Activated naive CD8-positive, alpha-beta T cell treated with anti-CD3 and anti-CD28 coated beads, Interleukin-2, amount 10 ng/mL, durations not matched to agents 7 days and 5 days (primary cell): ENCODE measurements at regions not wholly inside any gene's neighbourhood (a gene's known extent, or its start where the extent isn't known, plus 50 kb on each side); places are given as distances from the start of the nearest gene placed in this dataset.

Source experiments
- ATAC-seq: fragments of 150-1000 bp; cut with Tn5 transposase; one replicate; pipeline ENCODE4 v1.10.0; 2021; ENCODE audit warnings: low read depth, moderate library complexity
- POLR2A ChIA-PET: fragments of 350-600 bp; sonication (Branson Sonifier 250); formaldehyde crosslinking; loops from one replicate; lab custom pipeline; 2021; ENCODE audit warnings: antibody characterized with exemption; lab: Charles Lee
- DNase-seq: peaks from one replicate; pipeline ENCODE4 v3.0.0; 2021
- H3K27ac Mint-ChIP-seq: one replicate; pipeline ENCODE4 v1.8.0; 2022; ENCODE audit warnings: mild to moderate bottlenecking, mixed read lengths
- H3K27me3 Mint-ChIP-seq: one replicate; pipeline ENCODE4 v1.8.0; 2022; ENCODE audit warnings: mild to moderate bottlenecking, moderate library complexity, mixed read lengths
- H3K36me3 Mint-ChIP-seq: one replicate; pipeline ENCODE4 v1.8.0; 2021; ENCODE audit warnings: mild to moderate bottlenecking, mixed read lengths
- H3K4me1 Mint-ChIP-seq: one replicate; pipeline ENCODE4 v1.8.0; 2021; ENCODE audit warnings: mixed read lengths
- H3K4me3 Mint-ChIP-seq: one replicate; pipeline ENCODE4 v1.8.0; 2022; ENCODE audit warnings: mild to moderate bottlenecking, moderate library complexity, mixed read lengths
- H3K9me3 Mint-ChIP-seq: one replicate; pipeline ENCODE4 v1.8.0; 2021; ENCODE audit warnings: mixed read lengths

- ATAC-seq (no peak), DNase-seq (no peak)
- no peak overlapping the region for H3K4me3 Mint-ChIP-seq
- no peaks in the 10 kb centered on the region for H3K9me3 Mint-ChIP-seq
- no peaks in the 10 kb centered on the region for H3K36me3 Mint-ChIP-seq
- H3K4me1 Mint-ChIP-seq = no peaks in the 10 kb centered on the region
- POLR2A ChIA-PET = no interaction called here
- H3K27me3 Mint-ChIP-seq = no peaks in the 10 kb centered on the region
- no peak overlapping the region for H3K27ac Mint-ChIP-seq
Observed at GRCh38 chr2:129001926-129002325, 683.3 kb upstream of the HS6ST1 start.

DNA sequence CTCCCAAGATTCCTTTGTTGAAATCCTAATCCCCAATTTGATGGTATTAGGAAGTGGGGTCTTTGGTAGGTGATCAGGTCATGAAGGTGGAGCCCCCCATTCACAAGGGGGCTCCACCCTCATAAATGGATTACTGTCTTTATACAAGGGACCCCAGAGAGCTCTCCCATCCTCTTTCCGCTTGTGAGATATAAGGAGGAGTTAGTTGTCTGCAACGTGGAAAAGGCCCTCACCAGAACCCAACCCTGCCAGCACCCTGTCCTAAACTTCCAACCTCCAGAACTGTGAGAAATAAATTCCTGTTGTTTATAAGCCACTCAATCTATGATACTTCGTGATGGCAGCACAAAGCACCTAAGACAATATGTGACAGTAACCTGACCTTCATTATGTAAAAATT, 684.1 kb upstream of the HS6ST1 start:
- Mint-ChIP-seq H3K4me3 (no peak overlapping the region), H3K36me3 (no peaks in the 10 kb centered on the region), H3K27me3 (no peaks in the 10 kb centered on the region), H3K27ac (no peak overlapping the region), H3K4me1 (no peaks in the 10 kb centered on the region), H3K9me3 (no peaks in the 10 kb centered on the region)
- ATAC-seq (no peak), DNase-seq (no peak)
- POLR2A ChIA-PET = no interaction called here

DNA sequence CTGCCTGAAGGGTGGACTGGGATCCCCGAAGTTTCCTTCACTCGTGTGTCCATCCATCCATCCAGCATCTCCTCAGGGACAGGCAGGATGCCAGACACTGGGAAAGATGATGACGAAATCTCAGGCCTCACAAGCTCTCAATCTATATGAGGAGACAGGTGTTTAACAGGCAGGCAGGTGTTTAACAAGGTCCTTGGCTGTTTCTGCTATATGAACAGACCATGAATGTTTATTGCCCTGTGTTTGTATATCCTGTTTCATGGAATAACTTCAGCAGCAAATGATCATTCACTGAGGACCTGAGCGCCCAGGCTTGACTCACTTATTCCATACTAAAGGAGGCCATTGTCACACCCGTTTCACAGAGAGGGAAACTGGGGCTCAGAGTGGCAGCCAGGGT, 685.8 kb upstream of the HS6ST1 start:
- ATAC-seq = no peak
- no peak for DNase-seq
- H3K9me3 Mint-ChIP-seq = no peaks in the 10 kb centered on the region
- no peak overlapping the region for H3K4me3 Mint-ChIP-seq
- H3K27ac Mint-ChIP-seq = no peak overlapping the region
- POLR2A ChIA-PET = no interaction called here
- H3K27me3 Mint-ChIP-seq = no peaks in the 10 kb centered on the region
- no peaks in the 10 kb centered on the region for H3K4me1 Mint-ChIP-seq
- H3K36me3 Mint-ChIP-seq = no peaks in the 10 kb centered on the region

DNA sequence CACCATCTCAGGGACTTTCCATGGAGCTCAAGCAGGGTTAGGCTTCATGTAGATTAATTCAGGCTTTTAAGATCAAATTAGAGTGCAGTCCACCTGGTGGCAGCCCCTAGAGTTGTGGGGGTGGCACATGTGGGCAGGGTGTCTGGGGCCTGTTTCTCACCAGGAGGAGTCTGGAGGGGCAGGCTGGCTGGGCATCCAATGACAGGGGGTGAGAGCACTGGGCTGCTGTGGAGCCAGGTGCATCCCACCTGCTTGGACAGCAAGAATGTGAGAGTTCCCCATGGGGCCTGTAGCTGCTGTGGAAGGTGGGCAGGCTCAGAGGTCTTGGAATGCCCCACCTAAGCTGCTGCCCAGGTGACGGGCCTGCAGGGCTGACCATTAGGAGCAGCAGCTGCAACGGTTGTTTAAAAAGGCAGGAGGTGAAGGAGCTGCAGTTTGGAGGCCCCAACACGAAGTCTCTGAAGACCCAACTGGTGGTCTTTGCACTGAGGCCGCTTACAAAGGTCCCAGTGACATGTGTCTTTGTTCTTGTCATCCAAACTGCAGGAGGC, 686.3 kb upstream of the HS6ST1 start:
- Mint-ChIP-seq H3K9me3 (no peaks in the 10 kb centered on the region), H3K27ac (no peak overlapping the region), H3K36me3 (no peaks in the 10 kb centered on the region), H3K27me3 (no peaks in the 10 kb centered on the region), H3K4me3 (no peak overlapping the region), H3K4me1 (no peaks in the 10 kb centered on the region)
- DNase-seq (no peak), ATAC-seq (no peak)
- POLR2A ChIA-PET = no interaction called here

- no peaks in the 10 kb centered on the region for H3K4me1 Mint-ChIP-seq
- DNase-seq (no peak), ATAC-seq (no peak)
- no peaks in the 10 kb centered on the region for H3K9me3 Mint-ChIP-seq
- H3K27me3 Mint-ChIP-seq = no peaks in the 10 kb centered on the region
- POLR2A ChIA-PET = no interaction called here
- H3K27ac Mint-ChIP-seq = no peak overlapping the region
- no peaks in the 10 kb centered on the region for H3K36me3 Mint-ChIP-seq
- H3K4me3 Mint-ChIP-seq = no peak overlapping the region
Observed at GRCh38 chr2:129006135-129006886, 687.6 kb upstream of the HS6ST1 start.

- H3K4me3 Mint-ChIP-seq = no peak overlapping the region
- no peak overlapping the region for H3K27ac Mint-ChIP-seq
- H3K9me3 Mint-ChIP-seq = no peaks in the 10 kb centered on the region
- POLR2A ChIA-PET = no interaction called here
- ATAC-seq = no peak
- no peaks in the 10 kb centered on the region for H3K36me3 Mint-ChIP-seq
- DNase-seq = no peak
- H3K4me1 Mint-ChIP-seq = no peaks in the 10 kb centered on the region
- H3K27me3 Mint-ChIP-seq = no peaks in the 10 kb centered on the region
Observed at GRCh38 chr2:129006901-129007300, 688.2 kb upstream of the HS6ST1 start.

- DNase-seq (no peak), ATAC-seq (no peak)
- no peak overlapping the region for H3K27ac Mint-ChIP-seq
- no peaks in the 10 kb centered on the region for H3K9me3 Mint-ChIP-seq
- no peaks in the 10 kb centered on the region for H3K27me3 Mint-ChIP-seq
- POLR2A ChIA-PET = no interaction called here
- H3K4me1 Mint-ChIP-seq = no peaks in the 10 kb centered on the region
- H3K36me3 Mint-ChIP-seq = no peaks in the 10 kb centered on the region
- H3K4me3 Mint-ChIP-seq = no peak overlapping the region
Observed at GRCh38 chr2:129008055-129008880, 689.6 kb upstream of the HS6ST1 start.

GRCh38 chr2:129008881-129009554, 690.4 kb upstream of the HS6ST1 start:
- DNase-seq (no peak), ATAC-seq (no peak)
- H3K36me3 Mint-ChIP-seq = no peaks in the 10 kb centered on the region
- no peaks in the 10 kb centered on the region for H3K9me3 Mint-ChIP-seq
- no peaks in the 10 kb centered on the region for H3K4me1 Mint-ChIP-seq
- H3K27me3 Mint-ChIP-seq = no peaks in the 10 kb centered on the region
- H3K27ac Mint-ChIP-seq = no peak overlapping the region
- POLR2A ChIA-PET = no interaction called here
- H3K4me3 Mint-ChIP-seq = no peak overlapping the region

GRCh38 chr2:129009555-129010146, 691.0 kb upstream of the HS6ST1 start:
- POLR2A ChIA-PET = no interaction called here
- no peak for ATAC-seq
- H3K9me3 Mint-ChIP-seq = no peaks in the 10 kb centered on the region

GRCh38 chr2:129010262-129010661, 691.6 kb upstream of the HS6ST1 start:
- Mint-ChIP-seq H3K4me1 (no peaks in the 10 kb centered on the region), H3K9me3 (no peaks in the 10 kb centered on the region), H3K27me3 (no peaks in the 10 kb centered on the region), H3K4me3 (no peak overlapping the region), H3K27ac (no peak overlapping the region), H3K36me3 (no peaks in the 10 kb centered on the region)
- ATAC-seq (no peak), DNase-seq (no peak)
- POLR2A ChIA-PET = no interaction called here

More at GRCh38 chr2:129009555-129010146, 691.0 kb upstream of the HS6ST1 start:
- H3K27ac Mint-ChIP-seq = no peak overlapping the region
- no peaks in the 10 kb centered on the region for H3K4me1 Mint-ChIP-seq
- no peak for DNase-seq
- no peak overlapping the region for H3K4me3 Mint-ChIP-seq
- no peaks in the 10 kb centered on the region for H3K36me3 Mint-ChIP-seq
- H3K27me3 Mint-ChIP-seq = no peaks in the 10 kb centered on the region

GRCh38 chr2:129011466-129012061, 692.9 kb upstream of the HS6ST1 start:
- Mint-ChIP-seq H3K4me1 (no peaks in the 10 kb centered on the region), H3K9me3 (no peaks in the 10 kb centered on the region), H3K27ac (no peak overlapping the region), H3K27me3 (no peaks in the 10 kb centered on the region), H3K36me3 (no peaks in the 10 kb centered on the region), H3K4me3 (no peak overlapping the region)
- DNase-seq (no peak), ATAC-seq (no peak)
- POLR2A ChIA-PET = no interaction called here

DNA sequence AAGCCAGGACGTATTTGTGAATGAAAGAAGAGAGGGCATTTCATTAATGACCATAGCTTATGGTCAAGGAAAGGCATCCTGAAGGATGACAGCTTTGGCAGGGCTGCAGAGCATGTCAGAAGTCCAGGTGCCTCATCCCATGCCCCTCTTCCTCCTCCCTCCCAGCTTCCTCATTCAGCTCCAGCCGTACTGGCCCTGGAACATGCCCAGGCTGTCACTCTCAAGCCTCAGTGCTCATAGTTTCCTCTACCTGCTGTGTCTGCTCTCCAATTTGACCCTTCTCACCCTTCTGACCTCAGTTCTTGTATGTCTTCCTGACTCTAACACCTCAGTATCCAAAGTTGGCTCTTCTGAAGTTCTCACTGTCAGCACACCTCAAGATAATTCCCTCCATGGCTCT, 695.8 kb upstream of the HS6ST1 start:
- Mint-ChIP-seq H3K27me3 (no peaks in the 10 kb centered on the region), H3K36me3 (no peaks in the 10 kb centered on the region)

More for the DNA sequence above, 695.8 kb upstream of the HS6ST1 start:
- DNase-seq (no peak), ATAC-seq (no peak)
- H3K4me1 Mint-ChIP-seq = no peaks in the 10 kb centered on the region
- H3K9me3 Mint-ChIP-seq = no peaks in the 10 kb centered on the region
- H3K27ac Mint-ChIP-seq = no peak overlapping the region
- POLR2A ChIA-PET = no interaction called here
- H3K4me3 Mint-ChIP-seq = no peak overlapping the region
